Pancreas (tissue), 10 donors: ENCODE measurements at regions not wholly inside any gene's neighbourhood (a gene's known extent, or its start where the extent isn't known, plus 50 kb on each side); places are given as distances from the start of the nearest gene placed in this dataset.
"Not testable (repeated sequence)": the region's sequence is repeated elsewhere in the genome, so short reads cannot be mapped to it uniquely, and the experiment has no call there.

Experiments used
- ATAC-seq, 4 donors: fragments of 200-7000 bp; cut with Tn5 transposase; one replicate each; pipeline versions ENCODE4 v1.8.0 to v1.9.1; 2020; ENCODE audit warnings: mild to moderate bottlenecking in 4 of 4, moderate library complexity in 4 of 4
- DNase-seq, 6 donors: peaks; one replicate each; pipeline ENCODE4 v3.0.0-alpha.2; 2020
- FAIRE-seq: peaks from 2 replicates; lab custom pipeline; 2012; peaks lifted over from hg19 to GRCh38; lab: Jason Lieb, UNC
- H3K27ac ChIP-seq, 4 donors: fragments of 200-600 bp; sonication (generic); 1 replicate in 3 of 4; 2 replicates in 1 of 4; pipeline versions ENCODE4 v1.5.0 to v1.8.0; 2020
- H3K27me3 ChIP-seq, 4 donors: fragments of 200-600 bp; one replicate each; pipeline ENCODE4 v1.8.0; 2021
- H3K36me3 ChIP-seq, 3 donors: fragments of 200-600 bp; sonication (generic) in 1 of 3; one replicate each; pipeline versions ENCODE4 v1.5.0 to v1.8.0; 2020 to 2021
- H3K4me1 ChIP-seq, 3 donors: fragments of 200-600 bp; one replicate each; pipeline ENCODE4 v1.8.0; 2021
- H3K4me3 ChIP-seq, 4 donors: fragments of 200-600 bp; sonication (generic) in 2 of 4; one replicate each; pipeline versions ENCODE4 v1.5.0 to v1.8.0; 2020 to 2021
- H3K9me3 ChIP-seq, 4 donors: fragments of 200-600 bp; one replicate each; pipeline ENCODE4 v1.8.0; 2021
- WGBS, 2 donors: extraction: QIAGEN DNeasy Blood & Tissue Kit; methylation state at CpG; one replicate each; pipeline ENCODE4 v1.1.7; 2013; 5-methylcytosine and 5-hydroxymethylcytosine counted together
- intact Hi-C, 3 donors: fragments of 100-400 bp; cut with DNase I; formaldehyde crosslinking; loops; one replicate each; pipeline versions ENCODE4 v1.11.1 to v1.14.2; 2022
- TF ChIP-seq, protein P1 (sequence below), 4 donors: fragments of 200-600 bp; sonication (generic) in 3 of 4; IDR thresholded peaks; one replicate each; pipeline versions ENCODE4 v1.5.0 to v1.8.0; 2021; ENCODE audit warnings: antibody characterized with exemption in 4 of 4
- donor health status: healthy with polysubstance abuse.
- donor health status: DM: no; HTN: no; CAD: no; lungs with moderate emphysema.
- donor health status: DM: no; HTN: no; CAD: no.
- donor health status: control.
- donor health status: control.
- donor health status: Bipolar disorder and iron deficiency.
- donor health status: DM: yes; HTN: yes; CAD: no.
- donor health status: DM: no; HTN: no; CAD: no.
- donor health status: DM: no; HTN: no; CAD: no.
- donor health status: DM: yes; HTN: yes; CAD: no.

DNA sequence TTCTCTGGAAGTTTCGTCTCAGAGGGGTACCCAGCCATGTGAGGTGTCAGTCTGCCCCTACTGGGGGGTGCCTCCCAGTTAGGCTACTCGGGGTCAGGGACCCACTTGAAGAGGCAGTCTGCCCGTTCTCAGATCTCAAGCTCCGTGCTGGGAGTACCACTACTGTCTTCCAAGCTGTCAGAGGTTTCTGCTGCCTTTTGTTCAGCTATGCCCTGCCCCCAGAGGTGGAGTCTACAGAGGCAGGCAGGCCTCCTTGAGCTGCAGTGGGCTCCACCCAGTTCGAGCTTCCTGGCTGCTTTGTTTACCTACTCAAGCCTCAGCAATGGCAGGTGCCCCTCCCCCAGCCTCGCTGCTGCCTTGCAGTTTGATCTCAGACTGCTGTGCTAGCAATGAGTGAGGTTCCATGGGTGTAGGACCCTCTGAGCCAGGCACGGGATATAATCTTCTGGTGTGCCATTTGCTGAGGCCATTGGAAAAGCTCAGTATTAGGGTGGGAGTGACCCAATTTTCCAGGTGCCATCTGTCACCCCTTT is 71.0 kb upstream of the SH3GLB1 start:
- H3K4me3 ChIP-seq, DNase-seq, H3K36me3 ChIP-seq, intact Hi-C loops, H3K27ac ChIP-seq, ATAC-seq, H3K27me3 ChIP-seq, H3K9me3 ChIP-seq, FAIRE-seq, H3K4me1 ChIP-seq: not testable (repeated sequence)
- 56 to 64% methylated on average over 6 to 7 of the region's 7 CpGs for WGBS, 2 donors

DNA sequence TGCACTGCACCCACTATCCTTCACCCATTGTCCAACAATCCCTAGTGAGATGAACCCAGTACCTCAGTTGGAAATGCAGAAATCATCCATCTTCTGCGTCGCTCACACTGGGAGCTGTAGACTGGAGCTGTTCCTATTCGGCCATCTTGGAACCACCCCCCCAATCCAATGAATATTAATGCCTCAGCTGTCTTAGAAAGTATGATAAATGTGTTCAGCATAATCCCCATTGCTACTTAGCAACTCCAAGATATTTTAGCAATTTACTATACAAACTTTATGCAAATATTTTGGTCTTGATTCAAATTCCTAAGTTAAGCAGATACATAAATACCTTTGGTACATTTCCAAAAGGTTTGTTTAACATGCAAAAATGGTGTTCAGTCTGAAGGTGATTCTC is 70.5 kb upstream of the SH3GLB1 start:
- Histone ChIP-seq H3K27me3 (no peaks in the 10 kb centered on the region), H3K4me3 (no peak overlapping the region), H3K9me3 (no peaks in the 10 kb centered on the region), H3K27ac (no peak overlapping the region), H3K36me3 (no peaks in the 10 kb centered on the region), H3K4me1 (no peaks in the 10 kb centered on the region)
- FAIRE-seq (no peak), ATAC-seq (no peak), DNase-seq (no peak)
- intact Hi-C loops = no loop called here
- WGBS, 2 donors = 73 to 81% methylated on average over 3 of the region's 3 CpGs
- TF ChIP-seq, protein P1, sequence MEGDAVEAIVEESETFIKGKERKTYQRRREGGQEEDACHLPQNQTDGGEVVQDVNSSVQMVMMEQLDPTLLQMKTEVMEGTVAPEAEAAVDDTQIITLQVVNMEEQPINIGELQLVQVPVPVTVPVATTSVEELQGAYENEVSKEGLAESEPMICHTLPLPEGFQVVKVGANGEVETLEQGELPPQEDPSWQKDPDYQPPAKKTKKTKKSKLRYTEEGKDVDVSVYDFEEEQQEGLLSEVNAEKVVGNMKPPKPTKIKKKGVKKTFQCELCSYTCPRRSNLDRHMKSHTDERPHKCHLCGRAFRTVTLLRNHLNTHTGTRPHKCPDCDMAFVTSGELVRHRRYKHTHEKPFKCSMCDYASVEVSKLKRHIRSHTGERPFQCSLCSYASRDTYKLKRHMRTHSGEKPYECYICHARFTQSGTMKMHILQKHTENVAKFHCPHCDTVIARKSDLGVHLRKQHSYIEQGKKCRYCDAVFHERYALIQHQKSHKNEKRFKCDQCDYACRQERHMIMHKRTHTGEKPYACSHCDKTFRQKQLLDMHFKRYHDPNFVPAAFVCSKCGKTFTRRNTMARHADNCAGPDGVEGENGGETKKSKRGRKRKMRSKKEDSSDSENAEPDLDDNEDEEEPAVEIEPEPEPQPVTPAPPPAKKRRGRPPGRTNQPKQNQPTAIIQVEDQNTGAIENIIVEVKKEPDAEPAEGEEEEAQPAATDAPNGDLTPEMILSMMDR (IDR thresholded peaks at IDR 0.05) = no peak

DNA sequence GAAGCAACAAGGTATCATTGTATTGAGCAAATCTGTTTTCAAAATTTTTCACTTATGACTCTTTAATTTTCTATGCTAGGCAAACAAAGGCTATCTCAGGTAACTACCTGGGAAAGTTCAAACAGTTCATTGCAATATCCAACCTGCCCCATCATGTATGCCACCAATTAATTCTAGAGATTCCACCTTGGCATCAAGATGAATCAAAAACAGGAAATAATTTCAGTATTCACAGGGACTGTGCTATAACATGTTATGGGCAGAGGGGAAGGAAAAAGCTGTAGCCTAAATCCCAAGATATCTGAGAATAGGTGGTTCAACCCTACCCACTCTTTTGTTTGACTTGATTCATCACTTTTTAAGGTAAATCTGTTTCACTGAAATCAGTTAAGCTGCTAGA is 67.5 kb upstream of the SH3GLB1 start:
- no peaks in the 10 kb centered on the region for H3K4me1 ChIP-seq
- ATAC-seq (no peak), DNase-seq (no peak), FAIRE-seq (no peak)
- no peak overlapping the region for H3K4me3 ChIP-seq
- intact Hi-C loops = no loop called here
- no peak overlapping the region for H3K27ac ChIP-seq
- TF ChIP-seq, protein P1 (IDR thresholded peaks at IDR 0.05) = no peak
- H3K27me3 ChIP-seq = no peaks in the 10 kb centered on the region
- no peaks in the 10 kb centered on the region for H3K36me3 ChIP-seq
- H3K9me3 ChIP-seq = no peaks in the 10 kb centered on the region

DNA sequence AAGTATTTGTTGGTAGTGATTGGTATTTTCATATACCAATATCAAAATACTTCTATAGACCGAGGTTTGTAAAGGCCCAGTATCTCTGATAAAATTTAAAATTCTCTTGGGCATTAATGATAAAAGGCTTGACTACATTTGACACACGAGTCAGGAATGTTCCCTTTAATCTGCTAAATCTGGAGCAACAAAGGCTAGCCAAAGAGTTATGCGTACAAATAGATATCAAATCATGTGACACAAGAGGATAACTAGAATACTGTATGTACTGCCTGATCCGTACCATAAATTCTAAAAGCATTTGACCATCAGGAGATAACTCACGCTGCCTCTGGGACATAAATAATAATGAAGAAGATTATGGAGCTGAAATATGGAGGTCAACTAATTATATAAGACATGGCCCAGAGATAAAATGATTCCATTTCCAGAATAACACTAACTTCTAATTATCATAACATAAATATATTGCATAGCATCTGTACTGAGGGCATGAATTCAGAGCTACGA is 64.2 kb upstream of the SH3GLB1 start:
- no peaks in the 10 kb centered on the region for H3K36me3 ChIP-seq
- no peak for ATAC-seq

DNA sequence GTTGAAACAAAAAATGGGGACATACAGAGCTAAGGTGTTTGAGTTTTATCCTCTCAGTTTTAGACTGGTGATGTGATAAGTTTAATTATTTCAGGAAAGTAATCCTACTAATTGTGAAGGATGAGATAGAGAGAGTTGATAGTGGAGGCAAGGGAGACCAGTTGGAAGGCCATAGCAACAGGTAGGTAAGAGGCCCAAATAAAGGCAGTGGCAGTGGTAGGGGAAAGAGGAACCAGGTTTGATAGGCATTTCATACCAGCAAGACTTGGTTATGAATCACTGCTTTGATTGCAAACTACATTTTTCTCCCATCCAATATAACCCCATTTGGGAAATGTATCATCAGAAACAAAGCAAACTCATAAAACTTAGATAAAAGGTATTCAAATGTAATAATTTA is 63.1 kb upstream of the SH3GLB1 start:
- Histone ChIP-seq H3K36me3 (no peaks in the 10 kb centered on the region), H3K27ac (no peak overlapping the region), H3K4me3 (no peak overlapping the region), H3K4me1 (no peaks in the 10 kb centered on the region), H3K27me3 (no peaks in the 10 kb centered on the region), H3K9me3 (no peaks in the 10 kb centered on the region)
- ATAC-seq = no peak
- intact Hi-C loops = no loop called here
- DNase-seq = no peak
- TF ChIP-seq, protein P1 (IDR thresholded peaks at IDR 0.05) = no peak
- FAIRE-seq = no peak

More for the DNA sequence above, 64.2 kb upstream of the SH3GLB1 start:
- no peak overlapping the region for H3K27ac ChIP-seq
- H3K4me3 ChIP-seq = no peak overlapping the region
- intact Hi-C loops = no loop called here
- no peaks in the 10 kb centered on the region for H3K27me3 ChIP-seq
- H3K9me3 ChIP-seq = no peaks in the 10 kb centered on the region
- no peak for FAIRE-seq
- 65 to 73% methylated on average over 6 of the region's 6 CpGs for WGBS, 2 donors
- TF ChIP-seq, protein P1 (IDR thresholded peaks at IDR 0.05) = no peak
- no peaks in the 10 kb centered on the region for H3K4me1 ChIP-seq
- DNase-seq = no peak

DNA sequence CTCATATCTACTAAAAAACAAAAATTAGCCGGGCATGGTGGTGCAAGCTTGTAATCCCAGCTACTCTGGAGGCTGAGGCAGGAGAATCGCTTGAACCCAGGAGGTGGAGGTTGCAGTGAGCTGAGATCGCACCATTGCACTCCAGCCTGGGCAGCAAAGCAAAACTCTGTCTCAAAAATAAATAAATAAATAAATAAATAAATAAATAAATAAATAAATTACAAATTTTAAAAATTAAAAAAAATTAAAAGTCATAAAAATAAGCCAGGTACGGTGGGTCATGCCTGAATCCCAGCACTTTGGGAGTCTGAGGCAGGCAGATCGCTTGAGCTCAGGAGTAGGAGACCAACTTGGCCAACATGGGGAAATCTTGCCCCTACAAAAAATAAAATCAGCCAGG is 59.7 kb upstream of the SH3GLB1 start:
- H3K27ac ChIP-seq, H3K36me3 ChIP-seq, FAIRE-seq, H3K4me3 ChIP-seq, ATAC-seq, H3K9me3 ChIP-seq, intact Hi-C loops, H3K27me3 ChIP-seq, DNase-seq, H3K4me1 ChIP-seq: not testable (repeated sequence)
- WGBS, 2 donors = 92 to 96% methylated on average over 5 of the region's 5 CpGs
